SK-N-SH (cell line): ENCODE measurements at regions not wholly inside any gene's neighbourhood (a gene's known extent, or its start where the extent isn't known, plus 50 kb on each side); places are given as distances from the start of the nearest gene placed in this dataset.

Source experiments
- CTCF ChIA-PET: fragments of 300-600, 350-600 bp; formaldehyde crosslinking; extraction: SDS; loops from one replicate; lab custom pipeline; 2021; lab: Yijun Ruan, JAX
- POLR2A ChIA-PET: fragments of 350-600 bp; sonication (Branson Sonifier 250); formaldehyde crosslinking; extraction: SDS; loops from one replicate; lab custom pipeline; 2020; ENCODE audit warnings: antibody characterized with exemption, inconsistent platforms; lab: Yijun Ruan, JAX
- DNase-seq: peaks from one replicate; pipeline ENCODE4 v3.0.0; 2012
- H2AFZ ChIP-seq: fragments of 200-600 bp; sonication (generic); 2 replicates; pipeline ENCODE4 v1.8.1; 2016; ENCODE audit warnings: antibody characterized with exemption, mild to moderate bottlenecking, low read depth
- H3F3A ChIP-seq: fragments of 200-600 bp; sonication (generic); replicated peaks from 2 replicates; pipeline ENCODE3; 2016; ENCODE audit warnings: antibody characterized with exemption, mild to moderate bottlenecking; ENCODE audit not compliant: insufficient read depth
- H3K27ac ChIP-seq, 2 experiments: fragments of 200-500 bp in 1 of 2; fragments of 200-600 bp in 1 of 2; sonication (Bioruptor generic) in 1 of 2; sonication (generic), shearing (Covaris generic) in 1 of 2; 2 replicates each; pipeline versions ENCODE4 v1.5.1 to v1.6.1; 2014 to 2016; ENCODE audit warnings: low read depth in 2 of 2, inconsistent platforms in 1 of 2, low read length in 1 of 2, mild to moderate bottlenecking in 1 of 2, mixed read lengths in 1 of 2
- H3K27me3 ChIP-seq: fragments of 200-600 bp; sonication (generic), shearing (Covaris generic); 2 replicates; pipeline ENCODE4 v1.6.1; 2016; ENCODE audit warnings: mixed run types; ENCODE audit not compliant: insufficient read depth
- H3K36me3 ChIP-seq, 2 experiments: fragments of 200-500 bp in 1 of 2; fragments of 200-600 bp in 1 of 2; sonication (Bioruptor generic) in 1 of 2; sonication (generic) in 1 of 2; replicated peaks in 1 of 2; 2 replicates each; pipeline versions ENCODE3 to v1.5.1; 2014 to 2016; ENCODE audit warnings: low read length in 1 of 2, mild to moderate bottlenecking in 1 of 2; ENCODE audit not compliant: insufficient read depth in 2 of 2, control insufficient read depth in 1 of 2
- H3K4me1 ChIP-seq, 2 experiments: fragments of 200-500 bp in 1 of 2; fragments of 200-600 bp in 1 of 2; sonication (Bioruptor generic) in 1 of 2; sonication (generic), shearing (Covaris generic) in 1 of 2; 2 replicates each; pipeline versions ENCODE4 v1.5.1 to v1.6.1; 2014 to 2016; ENCODE audit warnings: low read depth in 1 of 2, low read length in 1 of 2, mixed run types in 1 of 2; ENCODE audit not compliant: insufficient read depth in 2 of 2, control insufficient read depth in 1 of 2
- H3K4me2 ChIP-seq: fragments of 200-600 bp; sonication (generic), shearing (Covaris generic); 2 replicates; pipeline ENCODE4 v1.6.1; 2017; ENCODE audit warnings: mixed run types
- H3K4me3 ChIP-seq, 2 experiments: fragments of 200-500 bp in 1 of 2; fragments of 200-600 bp in 1 of 2; sonication (Bioruptor generic) in 1 of 2; sonication (generic), shearing (Covaris generic) in 1 of 2; 2 replicates each; pipeline versions ENCODE4 v1.5.1 to v1.8.1; 2014 to 2016; ENCODE audit warnings: low read depth in 2 of 2, inconsistent platforms in 1 of 2, low read length in 1 of 2, mild to moderate bottlenecking in 1 of 2, mixed read lengths in 1 of 2, moderate library complexity in 1 of 2
- H3K79me2 ChIP-seq: fragments of 200-600 bp; sonication (generic); 2 replicates; pipeline ENCODE4 v1.8.1; 2017; ENCODE audit warnings: mild to moderate bottlenecking; ENCODE audit not compliant: insufficient read depth
- H3K9ac ChIP-seq: fragments of 200-600 bp; sonication (generic); 2 replicates; pipeline ENCODE4 v1.6.1; 2017; ENCODE audit warnings: mixed run types
- H3K9me2 ChIP-seq: fragments of 200-600 bp; sonication (generic); 2 replicates; pipeline ENCODE4 v1.6.1; 2017; ENCODE audit warnings: mixed run types
- H3K9me3 ChIP-seq: fragments of 200-600 bp; sonication (generic); 2 replicates; pipeline ENCODE4 v1.6.1; 2017; ENCODE audit warnings: mixed run types, mild to moderate bottlenecking, moderate library complexity
- H4K20me1 ChIP-seq: fragments of 200-600 bp; sonication (generic); 2 replicates; pipeline ENCODE4 v1.6.1; 2017; ENCODE audit warnings: mild to moderate bottlenecking, mixed run types; ENCODE audit not compliant: insufficient read depth
- CTCF ChIP-seq: fragments of 200-600 bp; sonication (generic); IDR thresholded peaks from 2 replicates; pipeline ENCODE4 v1.6.1; 2017; ENCODE audit warnings: antibody characterized with exemption, mild to moderate bottlenecking, moderate library complexity
- EP300 ChIP-seq, 2 experiments: IDR thresholded peaks; 2 replicates each; pipeline versions ENCODE4 v1.4.0 to v1.6.1; 2012; ENCODE audit warnings: borderline replicate concordance in 1 of 2, low read depth in 1 of 2, low read length in 1 of 2
- EZH2phosphoT487 ChIP-seq: fragments of 200-600 bp; sonication (generic); IDR thresholded peaks from 2 replicates; pipeline ENCODE4 v1.6.1; 2017; ENCODE audit warnings: low read depth, mixed run types, mild to moderate bottlenecking, antibody characterized with exemption, moderate library complexity, borderline replicate concordance
- FOSL2 ChIP-seq: IDR thresholded peaks from 2 replicates; pipeline ENCODE4 v1.4.0; 2012; ENCODE audit warnings: low read depth, mild to moderate bottlenecking, moderate library complexity, borderline replicate concordance
- FOXJ3 ChIP-seq: sonication (generic); formaldehyde crosslinking; IDR thresholded peaks from 2 replicates; pipeline ENCODE4 v1.5.1; 2020; ENCODE audit warnings: mild to moderate bottlenecking, missing genetic modification reagents
- FOXM1 ChIP-seq: IDR thresholded peaks from 2 replicates; pipeline ENCODE4 v1.4.0; 2012; ENCODE audit warnings: low read depth, mild to moderate bottlenecking
- GABPA ChIP-seq: IDR thresholded peaks from 2 replicates; pipeline ENCODE4 v1.4.0; 2012; ENCODE audit warnings: low read depth, mild to moderate bottlenecking
- GATA2 ChIP-seq: sonication (generic); formaldehyde crosslinking; IDR thresholded peaks from 2 replicates; pipeline ENCODE4 v1.5.0; 2020; ENCODE audit warnings: mild to moderate bottlenecking, missing genetic modification reagents
- JUND ChIP-seq: IDR thresholded peaks from 2 replicates; pipeline ENCODE4 v1.4.0; 2012
- MAX ChIP-seq: IDR thresholded peaks from 2 replicates; pipeline ENCODE4 v1.4.0; 2012; ENCODE audit warnings: low read depth
- NFIC ChIP-seq: IDR thresholded peaks from 2 replicates; pipeline ENCODE4 v1.4.0; 2012; ENCODE audit warnings: borderline replicate concordance
- POLR2AphosphoS5 ChIP-seq: IDR thresholded peaks from 2 replicates; pipeline ENCODE4 v1.6.1; 2012; ENCODE audit warnings: low read depth, low read length
- REST ChIP-seq: IDR thresholded peaks from 2 replicates; pipeline ENCODE4 v1.6.1; 2012; ENCODE audit warnings: mild to moderate bottlenecking, low read depth, low read length, moderate library complexity
- SMC3 ChIP-seq: IDR thresholded peaks from 2 replicates; pipeline ENCODE4 v1.6.1; 2012; ENCODE audit warnings: low read depth, low read length, improper control_type of control experiment
- TAF1 ChIP-seq: IDR thresholded peaks from 2 replicates; pipeline ENCODE4 v1.6.1; 2012; ENCODE audit warnings: low read depth, mild to moderate bottlenecking, low read length, moderate library complexity, borderline replicate concordance
- TCF12 ChIP-seq: IDR thresholded peaks from 2 replicates; pipeline ENCODE4 v1.4.0; 2012
- YY1 ChIP-seq: IDR thresholded peaks from 2 replicates; pipeline ENCODE4 v1.4.0; 2012; ENCODE audit warnings: low read depth, mild to moderate bottlenecking
- ZBTB33 ChIP-seq: IDR thresholded peaks from 2 replicates; pipeline ENCODE4 v1.4.0; 2012; ENCODE audit warnings: low read depth, borderline replicate concordance
- WGBS: methylation state at CpG from one replicate; pipeline ENCODE4 v1.1.6; 2017; ENCODE audit warnings: low lambda C conversion rate; 5-methylcytosine and 5-hydroxymethylcytosine counted together

GRCh38 chr4:128517739-128518510 lies 230.3 kb upstream of the PGRMC2 start (continued):
- TF ChIP-seq FOSL2 (peak; percentile 98), NFIC (peak; percentile 93), JUND (peak; percentile 97), FOXJ3 (no peak), GATA2 (no peak), REST (peak; percentile 62; the same call in 1 of the 2 replicates), SMC3 (no peak), MAX (peak; percentile 59), GABPA (peak; percentile 26; the same call in 1 of the 2 replicates), POLR2AphosphoS5 (peak; percentile 90), FOXM1 (peak; percentile 91), YY1 (no peak)

GRCh38 chr4:128517096-128517738 lies 229.6 kb upstream of the PGRMC2 start:
- Histone ChIP-seq H3K36me3 (no peaks in the 10 kb centered on the region), H3K27ac (peak overlapping the region; percentile 93 to 94), H3K27me3 (no peaks in the 10 kb centered on the region), H3K4me3 (peak overlapping the region in 1 of 2 experiments; percentile 24; a peak in 1 of 4 replicates), H3F3A (peaks cover 17% of the 10 kb centered on the region), H3K4me2 (peak overlapping the region; percentile 64), H2AFZ (peak overlapping the region; percentile 51), H3K9me2 (no peaks in the 10 kb centered on the region), H4K20me1 (no peaks in the 10 kb centered on the region), H3K79me2 (no peaks in the 10 kb centered on the region), H3K9ac (peak overlapping the region; percentile 51), H3K9me3 (peaks cover 5% of the 10 kb centered on the region; the same call in 1 of the 2 replicates), H3K4me1 (peaks cover 22 to 25% of the 10 kb centered on the region in 2 experiments)
- WGBS = 31% methylated on average over 4 of the region's 4 CpGs
- TF ChIP-seq NFIC (peak; percentile 25; the same call in 1 of the 2 replicates), EP300 (IDR thresholded peaks at IDR 0.05; ENCODE audit: borderline replicate concordance in 1 of 2, low read depth in 1 of 2, low read length in 1 of 2) (no peak), CTCF (no peak), EZH2phosphoT487 (no peak), REST (no peak), ZBTB33 (no peak), TCF12 (peak; percentile 75; the same call in 1 of the 2 replicates), TAF1 (no peak), POLR2AphosphoS5 (no peak)
- DNase-seq = no peak
- POLR2A ChIA-PET = no interaction called here
- CTCF ChIA-PET = interaction anchor here (1.5 kb wide), 1 partner anchor 293 kb away, joined by 3 read pairs; no protein-coding TSS in a partner anchor
